ENCODE measurements at regions not wholly inside any gene's neighbourhood (a gene's known extent, or its start where the extent isn't known, plus 50 kb on each side); places are given as distances from the start of the nearest gene placed in this dataset.

GRCh38 chr20:58111310-58112016 lies 117.0 kb downstream of the ANKRD60 start:
- ATAC-seq (no peak), DNase-seq (no peak)
- H3K36me3 ChIP-seq, result no peaks in the 10 kb centered on the region
- no peak overlapping the region for H3K4me3 ChIP-seq
- no peaks in the 10 kb centered on the region for H3K4me1 ChIP-seq
- no peaks in the 10 kb centered on the region for H3K27me3 ChIP-seq
- TF ChIP-seq CTCF (IDR thresholded peaks at IDR 0.05 in 4 of 5, conservative IDR thresholded peaks at IDR 0.05 in 1 of 5) (no peak), POLR2A (IDR thresholded peaks at IDR 0.05) (no peak)
- no peaks in the 10 kb centered on the region for H3K9me3 ChIP-seq
- intact Hi-C loops (cut with DNase I; ENCODE audit: low total_unique reads) (no loop called here), in situ Hi-C loops (cut with MboI; ENCODE audit: low sequenced_read_pairs in 4 of 4) (no loop called here)
- no peak overlapping the region for H3K27ac ChIP-seq

- Histone ChIP-seq H3K27me3 (no peaks in the 10 kb centered on the region), H3K27ac (no peak overlapping the region), H3K9me3 (no peaks in the 10 kb centered on the region), H3K4me3 (no peak overlapping the region), H3K4me1 (no peaks in the 10 kb centered on the region), H3K36me3 (no peaks in the 10 kb centered on the region)
- DNase-seq (no peak), ATAC-seq (no peak)
- intact Hi-C loops (cut with DNase I; ENCODE audit: low total_unique reads) (no loop called here), in situ Hi-C loops (cut with MboI; ENCODE audit: low sequenced_read_pairs in 4 of 4) (no loop called here)
- TF ChIP-seq POLR2A (IDR thresholded peaks at IDR 0.05) (no peak), CTCF (IDR thresholded peaks at IDR 0.05 in 4 of 5, conservative IDR thresholded peaks at IDR 0.05 in 1 of 5) (no peak)
These were observed 118.4 kb downstream of the ANKRD60 start for GRCh38 chr20:58109918-58110635.

GRCh38 chr20:58109126-58109880 lies 119.2 kb downstream of the ANKRD60 start:
- H3K4me3 ChIP-seq, result no peak overlapping the region
- ATAC-seq, result no peak
- H3K27me3 ChIP-seq, result no peaks in the 10 kb centered on the region
- H3K9me3 ChIP-seq, result no peaks in the 10 kb centered on the region
- no peaks in the 10 kb centered on the region for H3K36me3 ChIP-seq
- TF ChIP-seq CTCF (IDR thresholded peaks at IDR 0.05 in 4 of 5, conservative IDR thresholded peaks at IDR 0.05 in 1 of 5), result no peak
- TF ChIP-seq POLR2A (IDR thresholded peaks at IDR 0.05), result no peak
- no peaks in the 10 kb centered on the region for H3K4me1 ChIP-seq
- in situ Hi-C loops (cut with MboI; ENCODE audit: low sequenced_read_pairs in 4 of 4) (no loop called here), intact Hi-C loops (cut with DNase I; ENCODE audit: low total_unique reads) (no loop called here)
- no peak for DNase-seq
- no peak overlapping the region for H3K27ac ChIP-seq

- Histone ChIP-seq H3K9me3 (no peaks in the 10 kb centered on the region), H3K4me3 (no peak overlapping the region), H3K36me3 (no peaks in the 10 kb centered on the region), H3K27me3 (no peaks in the 10 kb centered on the region), H3K27ac (no peak overlapping the region), H3K4me1 (no peaks in the 10 kb centered on the region)
- intact Hi-C loops (cut with DNase I; ENCODE audit: low total_unique reads) (no loop called here), in situ Hi-C loops (cut with MboI; ENCODE audit: low sequenced_read_pairs in 4 of 4) (no loop called here)
- DNase-seq (no peak), ATAC-seq (no peak)
- TF ChIP-seq CTCF (IDR thresholded peaks at IDR 0.05 in 4 of 5, conservative IDR thresholded peaks at IDR 0.05 in 1 of 5) (no peak), POLR2A (IDR thresholded peaks at IDR 0.05) (no peak)
These were observed 120.9 kb downstream of the ANKRD60 start for GRCh38 chr20:58107533-58107932.
